ENCODE measurements at regions not wholly inside any gene's neighbourhood (a gene's known extent, or its start where the extent isn't known, plus 50 kb on each side); places are given as distances from the start of the nearest gene placed in this dataset.

GRCh38 chr1:56437959-56438358, 141.4 kb downstream of the PLPP3 start:
- intact Hi-C loops (cut with micrococcal nuclease; ENCODE audit: unreplicated experiment) = no loop called here
- TF ChIP-seq CTCF (IDR thresholded peaks at IDR 0.05; ENCODE audit: unreplicated experiment) = no peak
- Mint-ChIP-seq H3K27ac (ENCODE audit: unreplicated experiment) (no peak overlapping the region), H3K4me1 (ENCODE audit: low read depth, unreplicated experiment) (peaks cover 15% of the 10 kb centered on the region), H3K27me3 (ENCODE audit: unreplicated experiment) (no peaks in the 10 kb centered on the region), H3K4me3 (ENCODE audit: low read depth, unreplicated experiment) (no peak overlapping the region), H3K9me3 (ENCODE audit: low read depth, unreplicated experiment) (no peaks in the 10 kb centered on the region), H3K36me3 (ENCODE audit: insufficient read depth, unreplicated experiment) (no peaks in the 10 kb centered on the region)
- CTCF ChIA-PET = no interaction called here
- DNase-seq = no peak
- BruUV-seq (replicated peaks) = no TSS peak

- intact Hi-C loops (cut with micrococcal nuclease; ENCODE audit: unreplicated experiment) = no loop called here
- no TSS peak for BruUV-seq (replicated peaks)
- no peaks in the 10 kb centered on the region for H3K9me3 Mint-ChIP-seq (ENCODE audit: low read depth, unreplicated experiment)
- H3K27ac Mint-ChIP-seq (ENCODE audit: unreplicated experiment) = no peak overlapping the region
- no peak for DNase-seq
- no peaks in the 10 kb centered on the region for H3K36me3 Mint-ChIP-seq (ENCODE audit: insufficient read depth, unreplicated experiment)
- TF ChIP-seq CTCF (IDR thresholded peaks at IDR 0.05; ENCODE audit: unreplicated experiment) = no peak
- peaks cover 15% of the 10 kb centered on the region for H3K4me1 Mint-ChIP-seq (ENCODE audit: low read depth, unreplicated experiment)
- no peaks in the 10 kb centered on the region for H3K27me3 Mint-ChIP-seq (ENCODE audit: unreplicated experiment)
- CTCF ChIA-PET = no interaction called here
- no peak overlapping the region for H3K4me3 Mint-ChIP-seq (ENCODE audit: low read depth, unreplicated experiment)
These were observed 142.4 kb downstream of the PLPP3 start for GRCh38 chr1:56436912-56437417.

- TF ChIP-seq CTCF (IDR thresholded peaks at IDR 0.05; ENCODE audit: unreplicated experiment) = no peak
- Mint-ChIP-seq H3K4me3 (ENCODE audit: low read depth, unreplicated experiment) (no peak overlapping the region), H3K27ac (ENCODE audit: unreplicated experiment) (no peak overlapping the region), H3K27me3 (ENCODE audit: unreplicated experiment) (peaks cover 3% of the 10 kb centered on the region), H3K36me3 (ENCODE audit: insufficient read depth, unreplicated experiment) (no peaks in the 10 kb centered on the region), H3K9me3 (ENCODE audit: low read depth, unreplicated experiment) (no peaks in the 10 kb centered on the region), H3K4me1 (ENCODE audit: low read depth, unreplicated experiment) (peaks cover 15% of the 10 kb centered on the region)
- no TSS peak for BruUV-seq (replicated peaks)
- intact Hi-C loops (cut with micrococcal nuclease; ENCODE audit: unreplicated experiment) = no loop called here
- DNase-seq = no peak
- CTCF ChIA-PET = interaction anchor here (0.6 to 0.9 kb wide), 3 partner anchors 12 to 627 kb away, joined by 3 to 5 read pairs (median 5); no protein-coding TSS in a partner anchor
These were observed 143.1 kb downstream of the PLPP3 start for GRCh38 chr1:56436296-56436695.

- Mint-ChIP-seq H3K4me3 (ENCODE audit: low read depth, unreplicated experiment) (no peak overlapping the region), H3K36me3 (ENCODE audit: insufficient read depth, unreplicated experiment) (no peaks in the 10 kb centered on the region), H3K27me3 (ENCODE audit: unreplicated experiment) (peaks cover 9% of the 10 kb centered on the region), H3K9me3 (ENCODE audit: low read depth, unreplicated experiment) (no peaks in the 10 kb centered on the region), H3K27ac (ENCODE audit: unreplicated experiment) (no peak overlapping the region), H3K4me1 (ENCODE audit: low read depth, unreplicated experiment) (peaks cover 15% of the 10 kb centered on the region)
- no peak for TF ChIP-seq CTCF (IDR thresholded peaks at IDR 0.05; ENCODE audit: unreplicated experiment)
- intact Hi-C loops (cut with micrococcal nuclease; ENCODE audit: unreplicated experiment) = no loop called here
- CTCF ChIA-PET = interaction anchor here (0.6 to 0.9 kb wide), 3 partner anchors 12 to 628 kb away, joined by 3 to 5 read pairs (median 5); no protein-coding TSS in a partner anchor
- BruUV-seq (replicated peaks) = no TSS peak
- no peak for DNase-seq
These were observed 143.7 kb downstream of the PLPP3 start for GRCh38 chr1:56435434-56436262.

All from Calu3 (cell line).